Brain microvascular endothelial cell (primary cell): ENCODE measurements at regions not wholly inside any gene's neighbourhood (a gene's known extent, or its start where the extent isn't known, plus 50 kb on each side); places are given as distances from the start of the nearest gene placed in this dataset.

Source experiments
- DNase-seq: peaks from one replicate; pipeline ENCODE4 v3.0.0-alpha.2; 2020
- H3K27ac ChIP-seq: fragments of 250-450 bp; sonication (Bioruptor Pico); 2 replicates; pipeline ENCODE4 v1.5.1; 2020; ENCODE audit warnings: mild to moderate bottlenecking, moderate library complexity
- H3K27me3 ChIP-seq: fragments of 250-450 bp; sonication (Bioruptor Pico); replicated peaks from 2 replicates; pipeline ENCODE4 v1.5.1; 2020; ENCODE audit warnings: mild to moderate bottlenecking
- H3K36me3 ChIP-seq: fragments of 250-450 bp; sonication (Bioruptor Pico); replicated peaks from 2 replicates; pipeline ENCODE4 v1.5.1; 2020; ENCODE audit warnings: mild to moderate bottlenecking
- H3K4me3 ChIP-seq: 2 replicates; pipeline ENCODE4 v1.5.1; 2011; ENCODE audit warnings: low read depth, mild to moderate bottlenecking, control low read depth, low read length, moderate library complexity
- CTCF ChIP-seq: IDR thresholded peaks from 2 replicates; pipeline ENCODE4 v1.5.1; 2011; ENCODE audit warnings: low read depth, mild to moderate bottlenecking, moderate library complexity, low read length, control low read depth, inconsistent platforms; ENCODE audit errors: missing control alignments
- in situ Hi-C: cut with HindIII; loops from 2 replicates; pipeline ENCODE4 v1.10.0; 2017; ENCODE audit warnings: low sequenced_read_pairs, low pct_ligation_motif_present

- in situ Hi-C loops: no loop called here
- Histone ChIP-seq H3K27ac (no peak overlapping the region), H3K4me3 (no peak overlapping the region), H3K36me3 (no peaks in the 10 kb centered on the region), H3K27me3 (no peaks in the 10 kb centered on the region)
- TF ChIP-seq CTCF: no peak
- DNase-seq: no peak
Measured at GRCh38 chr22:47965066-47965465, 1202.6 kb downstream of the TBC1D22A start.

GRCh38 chr22:47963660-47964059 is 1201.2 kb downstream of the TBC1D22A start:
- H3K27ac ChIP-seq: no peak overlapping the region
- no peaks in the 10 kb centered on the region for H3K27me3 ChIP-seq
- DNase-seq: no peak
- H3K4me3 ChIP-seq: no peak overlapping the region
- in situ Hi-C loops: no loop called here
- no peak for TF ChIP-seq CTCF
- H3K36me3 ChIP-seq: no peaks in the 10 kb centered on the region

- Histone ChIP-seq H3K36me3 (no peaks in the 10 kb centered on the region), H3K27ac (no peak overlapping the region), H3K4me3 (no peak overlapping the region), H3K27me3 (no peaks in the 10 kb centered on the region)
- in situ Hi-C loops: no loop called here
- TF ChIP-seq CTCF: no peak
- no peak for DNase-seq
Measured at GRCh38 chr22:47957649-47958048, 1195.2 kb downstream of the TBC1D22A start.

- no peak for TF ChIP-seq CTCF
- in situ Hi-C loops: no loop called here
Measured at GRCh38 chr22:47954107-47954506, 1191.7 kb downstream of the TBC1D22A start.

GRCh38 chr22:47944941-47945340 is 1182.5 kb downstream of the TBC1D22A start:
- no peak for DNase-seq
- Histone ChIP-seq H3K27me3 (no peaks in the 10 kb centered on the region), H3K27ac (no peak overlapping the region), H3K4me3 (no peak overlapping the region), H3K36me3 (no peaks in the 10 kb centered on the region)
- in situ Hi-C loops: no loop called here
- no peak for TF ChIP-seq CTCF

More at GRCh38 chr22:47954107-47954506, 1191.7 kb downstream of the TBC1D22A start:
- H3K27me3 ChIP-seq: no peaks in the 10 kb centered on the region
- H3K4me3 ChIP-seq: no peak overlapping the region
- DNase-seq: no peak
- H3K36me3 ChIP-seq: no peaks in the 10 kb centered on the region
- H3K27ac ChIP-seq: no peak overlapping the region

GRCh38 chr22:47943729-47944700 is 1181.6 kb downstream of the TBC1D22A start:
- Histone ChIP-seq H3K27ac (no peak overlapping the region), H3K36me3 (no peaks in the 10 kb centered on the region), H3K27me3 (no peaks in the 10 kb centered on the region), H3K4me3 (no peak overlapping the region)
- in situ Hi-C loops: no loop called here
- TF ChIP-seq CTCF: no peak
- DNase-seq: no peak
